Activated T-cell treated with anti-CD3 and anti-CD28 coated beads for 1 hour (primary cell): ENCODE measurements at regions not wholly inside any gene's neighbourhood (a gene's known extent, or its start where the extent isn't known, plus 50 kb on each side); places are given as distances from the start of the nearest gene placed in this dataset.

ENCODE experiments used
- DNase-seq: peaks from one replicate; pipeline ENCODE4 v3.0.0-alpha.2; 2020; ENCODE audit warnings: low read depth

- no peak for DNase-seq
These were observed 270.0 kb downstream of the SLC4A3 start for GRCh38 chr2:219897456-219897855.

GRCh38 chr2:219901155-219901554 is 273.7 kb downstream of the SLC4A3 start:
- no peak for DNase-seq

- DNase-seq, result no peak
These were observed 275.6 kb downstream of the SLC4A3 start for GRCh38 chr2:219902891-219903552.

GRCh38 chr2:219905640-219906039 is 278.2 kb downstream of the SLC4A3 start:
- DNase-seq, result no peak

GRCh38 chr2:219906114-219907010 is 278.9 kb downstream of the SLC4A3 start:
- DNase-seq, result no peak

- no peak for DNase-seq
These were observed 279.6 kb downstream of the SLC4A3 start for GRCh38 chr2:219907011-219907365.

GRCh38 chr2:219908538-219908937 is 281.1 kb downstream of the SLC4A3 start:
- no peak for DNase-seq

GRCh38 chr2:219911541-219911940 is 284.1 kb downstream of the SLC4A3 start:
- DNase-seq, result no peak

- DNase-seq, result no peak
These were observed 285.1 kb downstream of the SLC4A3 start for GRCh38 chr2:219912491-219912921.

GRCh38 chr2:219914577-219914976 is 287.1 kb downstream of the SLC4A3 start:
- no peak for DNase-seq

GRCh38 chr2:219916281-219916680 is 288.9 kb downstream of the SLC4A3 start:
- no peak for DNase-seq

- DNase-seq, result no peak
These were observed 289.5 kb downstream of the SLC4A3 start for GRCh38 chr2:219916726-219917440.

GRCh38 chr2:219918254-219918653 is 290.8 kb downstream of the SLC4A3 start:
- DNase-seq, result no peak

- DNase-seq, result no peak
These were observed 291.5 kb downstream of the SLC4A3 start for GRCh38 chr2:219918944-219919343.

GRCh38 chr2:219919506-219919905 is 292.1 kb downstream of the SLC4A3 start:
- no peak for DNase-seq

GRCh38 chr2:219929835-219930234 is 302.4 kb downstream of the SLC4A3 start:
- no peak for DNase-seq

GRCh38 chr2:219939647-219940046 is 312.2 kb downstream of the SLC4A3 start:
- DNase-seq, result no peak

GRCh38 chr2:219944866-219945265 is 317.4 kb downstream of the SLC4A3 start:
- no peak for DNase-seq

- no peak for DNase-seq
These were observed 318.6 kb downstream of the SLC4A3 start for GRCh38 chr2:219946021-219946420.

GRCh38 chr2:219946529-219946928 is 319.1 kb downstream of the SLC4A3 start:
- DNase-seq, result no peak

- no peak for DNase-seq
These were observed 320.1 kb downstream of the SLC4A3 start for GRCh38 chr2:219947575-219947974.

- DNase-seq, result no peak
These were observed 321.6 kb downstream of the SLC4A3 start for GRCh38 chr2:219949053-219949452.

GRCh38 chr2:219951099-219951498 is 323.7 kb downstream of the SLC4A3 start:
- DNase-seq, result no peak
